NCI-H2196 (cell line): ENCODE measurements at regions not wholly inside any gene's neighbourhood (a gene's known extent, or its start where the extent isn't known, plus 50 kb on each side); places are given as distances from the start of the nearest gene placed in this dataset.
A peak's percentile ranks its signal among the peaks of the same experiment; 100 is the strongest.

Experiments used
- DNase-seq: peaks from one replicate; lab custom pipeline; 2025; ENCODE audit not compliant: unreplicated experiment; lab: John Stamatoyannopoulos, UW

DNA sequence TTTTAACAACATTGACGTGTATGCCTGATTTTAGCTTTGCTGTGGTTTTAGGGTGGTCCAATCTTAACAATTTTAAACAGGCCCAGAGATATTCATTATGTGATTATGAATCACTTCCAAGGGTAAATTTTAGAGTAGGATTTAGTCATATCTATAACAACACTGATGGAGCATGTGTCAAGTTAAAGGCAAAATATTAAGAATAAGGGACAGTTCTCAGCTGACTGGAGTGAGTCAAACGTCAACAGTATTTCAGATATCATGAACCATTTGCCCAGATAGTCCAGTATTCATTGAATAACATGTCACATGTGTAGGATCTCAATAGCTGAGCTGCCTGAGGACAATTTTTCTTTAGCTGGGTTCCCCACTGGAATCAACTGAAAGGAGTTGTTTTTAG is 61.3 kb upstream of the VCX2 start:
- no peak for DNase-seq

GRCh38 chrX:8233091-8233490 is 62.0 kb upstream of the VCX2 start:
- no peak for DNase-seq

DNA sequence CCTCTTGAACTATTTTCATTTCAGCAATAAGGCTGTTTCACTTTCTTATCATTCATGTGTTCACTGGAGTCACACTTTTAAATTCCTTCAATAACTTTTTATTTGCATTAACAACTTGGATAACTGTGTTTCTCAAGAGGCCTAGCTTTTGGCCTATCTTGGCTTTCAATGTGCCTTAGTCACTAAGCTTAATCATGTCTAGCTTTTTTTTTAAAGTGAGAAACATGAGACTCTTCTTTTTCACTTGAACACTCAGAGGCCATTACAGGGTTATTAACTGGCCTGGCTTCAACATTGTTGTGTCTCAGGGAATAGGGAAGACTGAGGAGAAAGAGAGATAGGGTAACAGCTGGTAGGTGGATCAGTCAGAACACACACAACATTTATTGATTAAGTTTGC is 64.0 kb upstream of the VCX2 start:
- DNase-seq, result peak; percentile 2

- DNase-seq, result no peak
Observed at GRCh38 chrX:8237718-8238117, 66.7 kb upstream of the VCX2 start.

GRCh38 chrX:8242431-8243020 is 71.5 kb upstream of the VCX2 start:
- DNase-seq, result no peak

- DNase-seq, result no peak
Observed at GRCh38 chrX:8244301-8244700, 73.2 kb upstream of the VCX2 start.

DNA sequence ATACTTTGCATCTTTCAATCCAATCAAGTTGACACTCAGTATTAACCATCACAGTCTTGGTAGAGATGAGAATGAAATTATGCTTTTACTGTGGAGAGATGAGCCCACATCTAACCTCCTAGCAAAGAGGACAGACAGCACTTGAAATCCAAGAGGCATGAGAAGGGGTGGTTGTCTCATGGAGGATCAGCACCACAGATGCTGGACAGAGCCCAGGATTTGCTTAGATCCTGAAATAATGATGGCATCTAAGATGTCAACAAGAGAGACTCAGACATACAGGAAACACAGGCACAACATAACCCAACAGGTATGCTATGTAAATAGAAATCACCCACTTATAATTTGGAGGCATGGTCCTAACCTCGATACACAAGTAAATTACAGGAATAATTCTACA is 74.3 kb upstream of the VCX2 start:
- no peak for DNase-seq

GRCh38 chrX:8253096-8253495 is 82.0 kb upstream of the VCX2 start:
- DNase-seq, result no peak

DNA sequence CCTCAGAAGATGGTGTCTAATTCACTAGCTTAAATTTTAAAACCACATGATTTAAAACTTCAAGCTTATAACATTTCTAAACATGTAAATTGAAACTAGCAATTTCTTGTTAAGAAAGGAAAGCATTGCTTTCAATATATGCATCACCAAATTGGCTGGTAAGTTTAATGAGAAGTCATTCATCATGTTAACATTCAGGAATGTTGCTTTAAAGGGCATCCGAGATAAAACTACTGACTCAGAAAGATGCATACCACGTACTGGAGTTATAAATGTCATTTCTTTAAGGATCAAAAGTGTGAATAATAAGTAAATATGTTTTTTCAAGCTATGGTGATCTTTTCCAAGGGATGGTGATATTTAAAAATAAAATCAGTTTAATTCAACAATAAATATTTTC is 83.3 kb upstream of the VCX2 start:
- no peak for DNase-seq

DNA sequence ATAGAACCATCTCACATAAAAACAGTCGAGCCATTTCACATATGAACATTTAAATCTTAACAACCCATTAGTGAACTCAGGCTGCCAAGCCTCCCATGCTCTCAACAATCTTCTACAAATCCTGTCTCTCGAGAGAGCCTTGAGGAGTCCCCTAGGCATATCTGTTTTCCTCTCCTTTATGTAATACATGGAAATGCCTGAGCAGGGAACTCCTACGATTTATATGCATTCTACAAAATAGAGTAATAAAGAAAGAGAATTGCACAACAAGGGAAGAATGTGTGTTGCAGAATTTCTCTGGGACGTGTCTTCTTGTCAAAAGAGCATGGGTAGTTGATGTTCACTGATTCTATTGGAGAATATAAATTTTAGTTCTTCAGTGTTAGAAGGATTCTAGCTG is 101.8 kb upstream of the VCX2 start:
- DNase-seq, result no peak

GRCh38 chrX:8273451-8273895 is 102.4 kb upstream of the VCX2 start:
- no peak for DNase-seq

DNA sequence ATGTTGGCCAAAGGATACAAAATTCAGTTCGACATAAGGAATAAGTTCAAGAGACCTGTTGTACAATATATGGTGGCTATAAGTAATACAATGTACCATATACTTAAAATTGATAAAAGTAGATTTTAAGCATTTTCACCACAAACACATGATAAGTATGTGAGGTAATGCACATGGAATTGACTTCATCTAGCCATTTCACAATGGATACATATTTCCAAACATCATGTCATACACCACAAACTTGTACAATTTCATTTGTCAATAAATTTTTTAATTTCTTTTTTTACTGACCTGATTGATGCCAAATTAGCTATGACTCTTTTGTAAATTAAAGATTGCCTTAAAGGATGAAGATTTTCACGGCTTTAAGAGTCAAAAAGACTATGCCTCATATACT is 103.1 kb upstream of the VCX2 start:
- no peak for DNase-seq

DNA sequence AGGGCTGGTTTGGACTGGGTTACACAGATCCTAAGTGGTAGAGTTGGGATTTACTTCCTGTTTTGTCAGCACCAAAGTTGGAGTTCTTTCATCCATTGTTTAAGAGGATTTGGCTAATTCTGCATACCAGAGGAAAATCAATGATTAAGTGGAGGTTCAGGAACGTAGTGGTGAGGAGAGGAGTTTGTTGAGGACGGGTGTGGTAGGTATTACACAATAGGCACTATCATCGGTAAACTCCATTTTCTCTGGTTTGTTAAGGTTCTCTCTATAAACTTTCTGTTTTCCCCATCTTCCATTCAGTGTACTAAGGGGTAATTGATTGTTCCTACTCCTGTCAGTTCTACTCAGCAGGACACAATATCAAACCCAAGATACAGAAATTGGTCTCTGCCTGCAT is 107.5 kb upstream of the VCX2 start:
- no peak for DNase-seq

- no peak for DNase-seq
Observed at GRCh38 chrX:8279323-8279722, 108.3 kb upstream of the VCX2 start.

DNA sequence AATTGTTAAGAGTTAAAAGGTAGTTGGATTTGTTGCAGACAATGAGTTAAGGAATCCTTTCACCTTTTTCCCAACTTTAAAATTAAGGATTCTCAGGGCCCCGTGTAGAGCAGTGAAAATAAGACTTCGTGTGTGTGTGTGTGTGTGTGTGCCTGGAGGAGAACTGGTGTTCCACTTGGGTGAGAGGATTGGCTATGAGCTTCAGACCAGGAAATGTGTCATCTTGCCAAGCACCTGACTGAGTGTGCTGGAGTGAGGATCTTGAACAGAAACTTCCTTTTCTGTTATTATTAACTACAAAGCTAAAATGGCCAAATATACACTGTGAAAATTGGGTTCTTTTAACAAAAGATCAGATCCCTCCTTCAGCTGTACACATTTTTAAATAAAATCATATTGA is 113.1 kb upstream of the VCX2 start:
- no peak for DNase-seq

- no peak for DNase-seq
Observed at GRCh38 chrX:8288590-8288989, 117.5 kb upstream of the VCX2 start.

DNA sequence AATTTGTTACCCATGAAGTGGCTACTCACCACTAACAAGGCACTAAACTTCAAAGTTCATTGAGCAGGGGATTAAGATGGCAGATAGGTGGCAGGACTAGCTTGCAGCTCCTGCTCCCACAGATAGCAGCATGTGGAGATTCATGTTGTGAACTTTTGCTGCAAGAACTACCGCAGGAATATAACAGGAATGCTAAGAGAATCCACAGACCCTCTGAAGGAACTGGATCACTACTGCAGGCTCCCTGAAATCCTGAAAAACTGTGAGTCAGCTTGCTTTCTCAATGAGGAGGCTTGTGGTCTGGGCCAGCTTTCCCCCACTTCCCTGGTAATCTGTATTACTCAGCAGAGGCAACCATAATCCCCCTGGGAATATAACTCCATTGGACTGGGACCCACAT is 118.5 kb upstream of the VCX2 start:
- no peak for DNase-seq

GRCh38 chrX:8297766-8298165 is 126.7 kb upstream of the VCX2 start:
- no peak for DNase-seq

- DNase-seq, result no peak
Observed at GRCh38 chrX:8304668-8305067, 133.6 kb upstream of the VCX2 start.

DNA sequence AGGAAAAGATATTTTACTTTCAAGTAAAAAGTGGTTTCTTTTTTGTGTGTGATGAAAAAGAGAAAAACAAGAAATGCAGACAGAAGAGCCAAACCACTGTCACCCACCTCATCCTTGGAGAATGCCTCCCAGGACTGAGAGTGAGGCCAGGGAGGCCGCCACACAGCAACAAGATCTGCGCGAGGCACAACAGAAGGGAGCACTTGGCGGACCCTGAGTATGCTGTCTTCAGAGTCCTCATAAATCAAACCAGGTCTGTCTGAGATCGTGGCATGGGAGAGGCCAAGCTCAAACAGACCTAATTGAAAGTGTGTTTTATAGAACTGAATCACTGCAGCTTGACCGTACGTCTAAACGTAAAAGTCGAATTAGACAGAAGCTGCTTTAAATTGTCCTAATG is 134.3 kb upstream of the VCX2 start:
- DNase-seq, result no peak

DNA sequence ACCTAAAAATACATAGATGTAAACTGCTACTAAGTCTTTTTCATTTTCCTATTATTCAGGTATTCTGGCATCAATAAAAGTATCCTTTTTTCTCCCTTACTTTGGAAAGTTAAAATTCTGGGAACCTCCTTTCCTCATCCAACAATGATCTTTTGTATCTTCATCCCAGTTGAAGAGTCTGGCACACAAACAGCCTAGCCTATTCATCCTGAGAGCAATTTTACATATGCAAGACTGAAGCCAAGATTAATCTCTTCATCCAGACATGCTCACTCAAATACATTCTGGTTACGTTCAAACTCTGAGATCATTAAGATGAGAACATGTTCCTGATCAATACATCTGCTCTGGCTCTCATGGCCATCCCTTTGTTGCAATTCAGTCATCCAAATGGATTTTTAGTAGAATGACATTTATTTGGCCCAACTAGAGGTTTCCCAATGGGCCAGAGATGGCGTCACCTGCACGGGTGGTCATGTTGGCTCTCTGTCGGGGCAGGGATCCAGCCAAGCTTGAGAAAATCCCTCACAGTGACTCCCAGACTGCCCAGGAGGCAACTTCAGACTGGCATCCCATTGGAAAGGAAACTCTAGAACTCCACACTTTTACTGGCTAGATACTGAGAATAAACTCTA is 135.3 kb upstream of the VCX2 start:
- DNase-seq, result no peak

- no peak for DNase-seq
Observed at GRCh38 chrX:8310409-8310808, 139.3 kb upstream of the VCX2 start.

- DNase-seq, result no peak
Observed at GRCh38 chrX:8313844-8314243, 142.8 kb upstream of the VCX2 start.
